GM12892 (cell line): ENCODE measurements at regions not wholly inside any gene's neighbourhood (a gene's known extent, or its start where the extent isn't known, plus 50 kb on each side); places are given as distances from the start of the nearest gene placed in this dataset.

ENCODE experiments used
- POLR2A ChIP-seq: IDR thresholded peaks from 2 replicates; pipeline ENCODE4 v1.6.1; 2011; ENCODE audit warnings: low read depth, low read length, control low read depth
- POLR2AphosphoS5 ChIP-seq: IDR thresholded peaks from 2 replicates; pipeline ENCODE4 v1.6.1; 2011; ENCODE audit warnings: low read depth, low read length, control low read depth
- TAF1 ChIP-seq: IDR thresholded peaks from 2 replicates; pipeline ENCODE4 v1.6.1; 2011; ENCODE audit warnings: low read depth, mild to moderate bottlenecking, control low read depth, low read length, borderline replicate concordance

DNA sequence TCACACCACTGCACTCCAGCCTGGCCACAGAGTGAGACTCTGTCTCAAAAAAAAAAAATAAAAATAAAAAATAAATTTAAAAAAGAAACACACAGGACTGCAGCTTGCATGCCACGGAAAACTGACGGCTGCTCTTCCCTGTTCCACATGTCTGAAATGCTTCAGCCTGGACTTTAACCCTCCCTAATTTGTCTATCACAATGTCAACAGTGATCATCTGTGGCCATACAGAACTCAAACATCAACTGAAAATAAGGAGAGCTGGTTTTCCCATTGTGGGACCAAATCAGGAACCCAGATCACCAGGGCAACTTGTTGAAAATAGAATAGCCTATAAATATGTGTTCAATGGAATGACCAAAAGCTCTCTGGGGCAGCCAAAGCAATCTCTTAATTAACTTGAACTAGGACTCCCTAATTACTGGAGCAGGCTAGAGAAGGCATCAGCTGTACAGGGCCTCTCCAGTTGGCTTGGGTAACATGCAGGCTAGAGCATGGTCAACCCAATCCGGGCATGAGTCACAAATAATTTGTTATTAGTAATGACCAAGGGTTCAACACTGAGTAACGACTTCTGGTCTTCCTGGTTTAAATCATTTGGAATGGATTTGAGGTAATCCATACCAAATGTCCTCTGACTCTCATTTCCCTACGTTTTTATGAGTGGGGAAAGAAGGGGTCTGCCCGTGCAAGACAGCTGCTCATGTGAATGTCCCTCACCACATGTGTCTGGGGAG, 62.7 kb upstream of the KAZN start:
- TF ChIP-seq POLR2A (no peak), POLR2AphosphoS5 (no peak), TAF1 (no peak)
